ENCODE measurements at regions not wholly inside any gene's neighbourhood (a gene's known extent, or its start where the extent isn't known, plus 50 kb on each side); places are given as distances from the start of the nearest gene placed in this dataset.
"Not testable (repeated sequence)": the region's sequence is repeated elsewhere in the genome, so short reads cannot be mapped to it uniquely, and the experiment has no call there.

DNA sequence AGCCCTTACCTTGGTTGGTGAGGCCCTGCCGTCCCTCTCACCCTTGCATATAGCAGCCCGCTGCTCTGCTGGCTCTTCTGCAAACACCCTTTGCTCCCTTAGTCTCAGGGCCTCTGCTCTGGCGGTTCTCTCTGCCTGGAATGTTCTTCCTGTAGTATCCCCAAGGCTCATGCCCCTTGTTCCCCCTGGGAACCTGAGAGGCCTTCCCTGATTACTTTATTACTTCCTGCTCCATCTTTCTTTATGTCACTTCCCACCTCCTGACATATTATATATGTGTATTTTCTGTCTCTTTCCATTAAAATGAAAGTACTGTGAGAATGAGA is 73.9 kb upstream of the SPRY4 start:
- no peak for ATAC-seq
- TF ChIP-seq TCF4 (CRISPR knock-in tag; IDR thresholded peaks at IDR 0.05; ENCODE audit: borderline replicate concordance) (no peak), BACH2 (CRISPR knock-in tag; IDR thresholded peaks at IDR 0.05; ENCODE audit: borderline replicate concordance) (no peak), RARB (CRISPR knock-in tag; IDR thresholded peaks at IDR 0.05) (no peak), ESRRG (CRISPR knock-in tag; IDR thresholded peaks at IDR 0.05) (no peak), ZFP3 (CRISPR knock-in tag; IDR thresholded peaks at IDR 0.05) (no peak), GLIS3 (CRISPR knock-in tag; IDR thresholded peaks at IDR 0.05) (no peak), OSR1 (CRISPR knock-in tag; IDR thresholded peaks at IDR 0.05) (no peak), ZNF8 (CRISPR knock-in tag; IDR thresholded peaks at IDR 0.05) (no peak), ZFP30 (CRISPR knock-in tag; IDR thresholded peaks at IDR 0.05) (no peak), CSDC2 (CRISPR knock-in tag; IDR thresholded peaks at IDR 0.05) (no peak), ZNF70 (CRISPR knock-in tag; IDR thresholded peaks at IDR 0.05) (no peak), ISL1 (CRISPR knock-in tag; IDR thresholded peaks at IDR 0.05) (no peak), ARNTL (CRISPR knock-in tag; IDR thresholded peaks at IDR 0.05; ENCODE audit: borderline replicate concordance, low read depth) (no peak), ZNF565 (CRISPR knock-in tag; conservative IDR thresholded peaks at IDR 0.05; ENCODE audit: low read depth) (no peak)
- TF ChIP-seq, protein P1, sequence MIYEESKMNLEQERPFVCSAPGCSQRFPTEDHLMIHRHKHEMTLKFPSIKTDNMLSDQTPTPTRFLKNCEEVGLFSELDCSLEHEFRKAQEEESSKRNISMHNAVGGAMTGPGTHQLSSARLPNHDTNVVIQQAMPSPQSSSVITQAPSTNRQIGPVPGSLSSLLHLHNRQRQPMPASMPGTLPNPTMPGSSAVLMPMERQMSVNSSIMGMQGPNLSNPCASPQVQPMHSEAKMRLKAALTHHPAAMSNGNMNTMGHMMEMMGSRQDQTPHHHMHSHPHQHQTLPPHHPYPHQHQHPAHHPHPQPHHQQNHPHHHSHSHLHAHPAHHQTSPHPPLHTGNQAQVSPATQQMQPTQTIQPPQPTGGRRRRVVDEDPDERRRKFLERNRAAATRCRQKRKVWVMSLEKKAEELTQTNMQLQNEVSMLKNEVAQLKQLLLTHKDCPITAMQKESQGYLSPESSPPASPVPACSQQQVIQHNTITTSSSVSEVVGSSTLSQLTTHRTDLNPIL (CRISPR knock-in tag; IDR thresholded peaks at IDR 0.05; ENCODE audit: low read depth): no peak
- TF ChIP-seq, protein P2, sequence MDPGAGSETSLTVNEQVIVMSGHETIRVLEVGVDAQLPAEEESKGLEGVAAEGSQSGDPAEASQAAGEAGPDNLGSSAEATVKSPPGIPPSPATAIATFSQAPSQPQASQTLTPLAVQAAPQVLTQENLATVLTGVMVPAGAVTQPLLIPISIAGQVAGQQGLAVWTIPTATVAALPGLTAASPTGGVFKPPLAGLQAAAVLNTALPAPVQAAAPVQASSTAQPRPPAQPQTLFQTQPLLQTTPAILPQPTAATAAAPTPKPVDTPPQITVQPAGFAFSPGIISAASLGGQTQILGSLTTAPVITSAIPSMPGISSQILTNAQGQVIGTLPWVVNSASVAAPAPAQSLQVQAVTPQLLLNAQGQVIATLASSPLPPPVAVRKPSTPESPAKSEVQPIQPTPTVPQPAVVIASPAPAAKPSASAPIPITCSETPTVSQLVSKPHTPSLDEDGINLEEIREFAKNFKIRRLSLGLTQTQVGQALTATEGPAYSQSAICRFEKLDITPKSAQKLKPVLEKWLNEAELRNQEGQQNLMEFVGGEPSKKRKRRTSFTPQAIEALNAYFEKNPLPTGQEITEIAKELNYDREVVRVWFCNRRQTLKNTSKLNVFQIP (CRISPR knock-in tag; IDR thresholded peaks at IDR 0.05; ENCODE audit: borderline replicate concordance, low read depth): no peak
- TF ChIP-seq, protein P3, sequence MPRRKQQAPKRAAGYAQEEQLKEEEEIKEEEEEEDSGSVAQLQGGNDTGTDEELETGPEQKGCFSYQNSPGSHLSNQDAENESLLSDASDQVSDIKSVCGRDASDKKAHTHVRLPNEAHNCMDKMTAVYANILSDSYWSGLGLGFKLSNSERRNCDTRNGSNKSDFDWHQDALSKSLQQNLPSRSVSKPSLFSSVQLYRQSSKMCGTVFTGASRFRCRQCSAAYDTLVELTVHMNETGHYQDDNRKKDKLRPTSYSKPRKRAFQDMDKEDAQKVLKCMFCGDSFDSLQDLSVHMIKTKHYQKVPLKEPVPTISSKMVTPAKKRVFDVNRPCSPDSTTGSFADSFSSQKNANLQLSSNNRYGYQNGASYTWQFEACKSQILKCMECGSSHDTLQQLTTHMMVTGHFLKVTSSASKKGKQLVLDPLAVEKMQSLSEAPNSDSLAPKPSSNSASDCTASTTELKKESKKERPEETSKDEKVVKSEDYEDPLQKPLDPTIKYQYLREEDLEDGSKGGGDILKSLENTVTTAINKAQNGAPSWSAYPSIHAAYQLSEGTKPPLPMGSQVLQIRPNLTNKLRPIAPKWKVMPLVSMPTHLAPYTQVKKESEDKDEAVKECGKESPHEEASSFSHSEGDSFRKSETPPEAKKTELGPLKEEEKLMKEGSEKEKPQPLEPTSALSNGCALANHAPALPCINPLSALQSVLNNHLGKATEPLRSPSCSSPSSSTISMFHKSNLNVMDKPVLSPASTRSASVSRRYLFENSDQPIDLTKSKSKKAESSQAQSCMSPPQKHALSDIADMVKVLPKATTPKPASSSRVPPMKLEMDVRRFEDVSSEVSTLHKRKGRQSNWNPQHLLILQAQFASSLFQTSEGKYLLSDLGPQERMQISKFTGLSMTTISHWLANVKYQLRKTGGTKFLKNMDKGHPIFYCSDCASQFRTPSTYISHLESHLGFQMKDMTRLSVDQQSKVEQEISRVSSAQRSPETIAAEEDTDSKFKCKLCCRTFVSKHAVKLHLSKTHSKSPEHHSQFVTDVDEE (CRISPR knock-in tag; IDR thresholded peaks at IDR 0.05): no peak
- TF ChIP-seq, protein P4, sequence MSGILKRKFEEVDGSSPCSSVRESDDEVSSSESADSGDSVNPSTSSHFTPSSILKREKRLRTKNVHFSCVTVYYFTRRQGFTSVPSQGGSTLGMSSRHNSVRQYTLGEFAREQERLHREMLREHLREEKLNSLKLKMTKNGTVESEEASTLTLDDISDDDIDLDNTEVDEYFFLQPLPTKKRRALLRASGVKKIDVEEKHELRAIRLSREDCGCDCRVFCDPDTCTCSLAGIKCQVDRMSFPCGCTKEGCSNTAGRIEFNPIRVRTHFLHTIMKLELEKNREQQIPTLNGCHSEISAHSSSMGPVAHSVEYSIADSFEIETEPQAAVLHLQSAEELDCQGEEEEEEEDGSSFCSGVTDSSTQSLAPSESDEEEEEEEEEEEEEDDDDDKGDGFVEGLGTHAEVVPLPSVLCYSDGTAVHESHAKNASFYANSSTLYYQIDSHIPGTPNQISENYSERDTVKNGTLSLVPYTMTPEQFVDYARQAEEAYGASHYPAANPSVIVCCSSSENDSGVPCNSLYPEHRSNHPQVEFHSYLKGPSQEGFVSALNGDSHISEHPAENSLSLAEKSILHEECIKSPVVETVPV (CRISPR knock-in tag; IDR thresholded peaks at IDR 0.05): no peak
- TF ChIP-seq, protein P5, sequence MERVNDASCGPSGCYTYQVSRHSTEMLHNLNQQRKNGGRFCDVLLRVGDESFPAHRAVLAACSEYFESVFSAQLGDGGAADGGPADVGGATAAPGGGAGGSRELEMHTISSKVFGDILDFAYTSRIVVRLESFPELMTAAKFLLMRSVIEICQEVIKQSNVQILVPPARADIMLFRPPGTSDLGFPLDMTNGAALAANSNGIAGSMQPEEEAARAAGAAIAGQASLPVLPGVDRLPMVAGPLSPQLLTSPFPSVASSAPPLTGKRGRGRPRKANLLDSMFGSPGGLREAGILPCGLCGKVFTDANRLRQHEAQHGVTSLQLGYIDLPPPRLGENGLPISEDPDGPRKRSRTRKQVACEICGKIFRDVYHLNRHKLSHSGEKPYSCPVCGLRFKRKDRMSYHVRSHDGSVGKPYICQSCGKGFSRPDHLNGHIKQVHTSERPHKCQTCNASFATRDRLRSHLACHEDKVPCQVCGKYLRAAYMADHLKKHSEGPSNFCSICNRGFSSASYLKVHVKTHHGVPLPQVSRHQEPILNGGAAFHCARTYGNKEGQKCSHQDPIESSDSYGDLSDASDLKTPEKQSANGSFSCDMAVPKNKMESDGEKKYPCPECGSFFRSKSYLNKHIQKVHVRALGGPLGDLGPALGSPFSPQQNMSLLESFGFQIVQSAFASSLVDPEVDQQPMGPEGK (CRISPR knock-in tag; IDR thresholded peaks at IDR 0.05; ENCODE audit: borderline replicate concordance): no peak

DNA sequence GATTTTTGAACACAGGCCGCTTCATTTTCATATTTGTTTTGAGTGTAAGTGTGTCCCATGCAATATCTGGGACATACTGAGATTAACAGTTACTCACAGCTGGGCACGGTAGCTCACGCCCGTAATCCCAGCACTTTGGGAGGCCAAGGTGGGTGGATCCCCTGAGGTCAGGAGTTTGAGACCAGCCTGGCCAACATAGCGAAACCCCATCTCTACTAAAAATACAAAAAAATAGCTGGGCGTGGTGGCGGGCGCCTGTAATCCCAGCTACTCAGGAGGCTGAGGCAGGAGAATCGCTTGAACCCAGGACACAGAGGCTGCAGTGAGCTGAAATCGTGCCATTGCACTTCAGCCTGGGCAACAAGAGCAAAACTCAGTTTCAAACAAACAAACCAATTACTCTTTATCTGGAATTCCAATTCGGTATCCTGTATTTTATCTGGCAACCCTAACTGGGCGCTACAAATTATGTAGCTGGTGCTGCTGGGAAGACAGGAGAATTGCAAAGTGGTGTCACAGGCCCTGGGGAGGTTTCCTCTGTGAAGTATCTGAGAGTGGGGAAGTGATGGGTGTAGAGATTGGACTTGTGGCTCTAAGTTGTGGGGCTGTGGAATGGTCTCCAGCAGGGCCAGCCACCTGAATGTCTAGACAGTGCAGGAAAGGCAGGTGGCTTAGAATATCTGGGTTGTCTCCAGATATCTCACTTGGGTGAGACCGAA is 73.3 kb upstream of the SPRY4 start:
- not testable (repeated sequence) for ATAC-seq

DNA sequence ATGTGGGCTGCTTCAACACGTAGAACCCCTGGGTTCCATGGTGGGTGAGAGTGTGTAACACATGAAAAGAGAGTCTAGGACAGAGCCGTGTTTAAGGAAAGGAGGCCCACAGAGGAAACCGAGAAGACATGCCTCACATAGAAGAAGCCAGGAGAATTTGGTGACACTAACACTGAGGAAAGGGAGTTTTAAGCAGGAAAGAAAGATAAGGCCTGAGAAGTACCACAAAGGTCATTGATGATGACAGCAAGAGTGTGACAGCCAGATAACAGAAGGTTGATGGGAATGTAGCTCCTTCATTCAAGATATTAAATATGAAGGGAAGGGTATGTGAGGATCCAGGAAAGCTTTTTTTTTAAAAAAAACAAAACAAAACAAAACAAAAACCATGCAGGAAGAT is 72.4 kb upstream of the SPRY4 start:
- ATAC-seq: no peak
- TF ChIP-seq ZFP3 (CRISPR knock-in tag; IDR thresholded peaks at IDR 0.05) (no peak), RARB (CRISPR knock-in tag; IDR thresholded peaks at IDR 0.05) (no peak), ISL1 (CRISPR knock-in tag; IDR thresholded peaks at IDR 0.05) (no peak), GLIS3 (CRISPR knock-in tag; IDR thresholded peaks at IDR 0.05) (no peak), OSR1 (CRISPR knock-in tag; IDR thresholded peaks at IDR 0.05) (no peak), TOX (CRISPR knock-in tag; IDR thresholded peaks at IDR 0.05; ENCODE audit: borderline replicate concordance) (no peak)

All from SK-N-SH treated with all-trans-retinoic acid at 6 μM for 48 hours (cell line).